Heart right ventricle (tissue), 16 donors: ENCODE measurements at regions not wholly inside any gene's neighbourhood (a gene's known extent, or its start where the extent isn't known, plus 50 kb on each side); places are given as distances from the start of the nearest gene placed in this dataset.

Experiments
- ATAC-seq, 8 donors: fragments of 200-7000 bp; cut with Tn5 transposase; one replicate each; pipeline ENCODE4 v1.9.1; 2020; ENCODE audit warnings: mild to moderate bottlenecking in 8 of 8, moderate library complexity in 8 of 8, moderate number of reproducible peaks in 1 of 8
- DNase-seq, 2 donors: peaks; one replicate each; pipeline ENCODE4 v3.0.0-alpha.2; 2020
- H3K27ac ChIP-seq, 10 donors: fragments of 200-600 bp; sonication (generic) in 2 of 10; one replicate each; pipeline versions ENCODE4 v1.5.0 to v1.8.0; 2020 to 2022; ENCODE audit warnings: mild to moderate bottlenecking in 3 of 10
- H3K27me3 ChIP-seq, 7 donors: fragments of 200-600 bp; one replicate each; pipeline ENCODE4 v1.8.0; 2021 to 2022; ENCODE audit warnings: mild to moderate bottlenecking in 2 of 7
- H3K36me3 ChIP-seq, 9 donors: fragments of 200-600 bp; sonication (generic) in 1 of 9; one replicate each; pipeline versions ENCODE4 v1.5.0 to v1.8.0; 2020 to 2022; ENCODE audit warnings: mild to moderate bottlenecking in 2 of 9
- H3K4me1 ChIP-seq, 9 donors: fragments of 200-600 bp; sonication (generic) in 1 of 9; one replicate each; pipeline versions ENCODE4 v1.5.0 to v1.8.0; 2020 to 2022; ENCODE audit warnings: mild to moderate bottlenecking in 4 of 9
- H3K4me3 ChIP-seq, 10 donors: fragments of 200-600 bp; sonication (generic) in 2 of 10; one replicate each; pipeline versions ENCODE4 v1.5.0 to v1.8.0; 2020 to 2022; ENCODE audit warnings: mild to moderate bottlenecking in 7 of 10, moderate library complexity in 2 of 10
- H3K9me3 ChIP-seq, 11 donors: fragments of 200-600 bp in 10 of 11; sonication (generic) in 2 of 11; one replicate each; pipeline versions ENCODE4 v1.5.0 to v1.8.0; 2013 to 2022; ENCODE audit warnings: mild to moderate bottlenecking in 2 of 11, control low read depth in 1 of 11, moderate library complexity in 1 of 11
- CTCF ChIP-seq, 9 donors: fragments of 200-600 bp; sonication (generic) in 2 of 9; IDR thresholded peaks; one replicate each; pipeline versions ENCODE4 v1.5.0 to v1.8.0; 2021 to 2022; ENCODE audit warnings: antibody characterized with exemption in 9 of 9, mild to moderate bottlenecking in 5 of 9, moderate library complexity in 1 of 9
- WGBS, 2 donors: extraction: QIAGEN DNeasy Blood & Tissue Kit; methylation state at CpG; one replicate each; pipeline ENCODE4 v1.1.7; 2013; ENCODE audit warnings: inconsistent platforms in 1 of 2; 5-methylcytosine and 5-hydroxymethylcytosine counted together
- intact Hi-C, 10 donors: fragments of 100-400 bp; cut with DNase I; formaldehyde crosslinking; loops; one replicate each; pipeline versions ENCODE4 v1.11.1 to v1.14.2; 2022
- donor health status: Arrhythmogenic right ventricular cardiomyopathy.
- donor health status: ischemic (EF 13 %, LVEDD 7.1; RV severe dilation, severe dysfunction).
- donor health status: healthy with polysubstance abuse.
- donor health status: DM: no; HTN: yes; CAD: no.
- donor health status: DM: no; HTN: no; CAD: no.
- donor health status: ischemic (EF 25% LVEDD 6.9; RV normal size, moderate dysfunction).
- donor health status: ischemic (EF 25% LVEDD 5.7; RV mildly dilated, moderate dysfunction).
- donor health status: healthy.
- donor health status: DM: yes; HTN: yes; CAD: no.
- donor health status: Ischemic cardiomyopathy.
- donor health status: ischemic (EF 35%, LVEDD 5.7; RV mildly dilated, moderate dysfunction).
- donor health status: nonischemic (EF 11% LVEDD 7.7; RV severe dilation, severe dysfunction).
- donor health status: DM: yes; HTN: yes; CAD: no.
- donor health status: PGD.
- donor health status: ischemic (EF 29% LVEDD 5.4; RV normal size, mild dysfunction).
- donor health status: nonischemic (EF 23%, LVEDD 6.1; RV moderate dilation, normal function).

- no peaks in the 10 kb centered on the region for H3K36me3 ChIP-seq
- intact Hi-C loops = no loop called here
- no peak overlapping the region for H3K27ac ChIP-seq
- no peaks in the 10 kb centered on the region for H3K27me3 ChIP-seq
- ATAC-seq (no peak), DNase-seq (no peak)
- peaks cover 0 to 12% (median 3%) of the 10 kb centered on the region in 9 donors for H3K4me1 ChIP-seq
- WGBS, 2 donors = 33% methylated on average over 4 of the region's 4 CpGs
- no peak overlapping the region for H3K4me3 ChIP-seq
- no peak for TF ChIP-seq CTCF (IDR thresholded peaks at IDR 0.05)
- peaks cover 0 to 12% (median 0%) of the 10 kb centered on the region in 11 donors for H3K9me3 ChIP-seq
These were observed 477.6 kb downstream of the ZNF385D start for GRCh38 chr3:21273259-21274025.

GRCh38 chr3:21271606-21272016 lies 479.4 kb downstream of the ZNF385D start:
- Histone ChIP-seq H3K4me3 (no peak overlapping the region), H3K36me3 (no peaks in the 10 kb centered on the region), H3K27me3 (no peaks in the 10 kb centered on the region), H3K27ac (no peak overlapping the region), H3K4me1 (peaks cover 0 to 12% (median 3%) of the 10 kb centered on the region in 9 donors), H3K9me3 (peaks cover 0 to 12% (median 0%) of the 10 kb centered on the region in 11 donors)
- intact Hi-C loops = no loop called here
- WGBS, 2 donors = 96 to 97% methylated on average over 19 of the region's 19 CpGs
- DNase-seq (no peak), ATAC-seq (no peak)
- TF ChIP-seq CTCF (IDR thresholded peaks at IDR 0.05) = no peak

- peaks cover 0 to 12% (median 0%) of the 10 kb centered on the region in 11 donors for H3K9me3 ChIP-seq
- no peak for DNase-seq
- H3K4me3 ChIP-seq = no peak overlapping the region
- H3K4me1 ChIP-seq = peaks cover 0 to 12% (median 3%) of the 10 kb centered on the region in 9 donors
- no peaks in the 10 kb centered on the region for H3K27me3 ChIP-seq
- no peak overlapping the region for H3K27ac ChIP-seq
- intact Hi-C loops = no loop called here
- no peak for ATAC-seq
- no peaks in the 10 kb centered on the region for H3K36me3 ChIP-seq
- no peak for TF ChIP-seq CTCF (IDR thresholded peaks at IDR 0.05)
These were observed 481.1 kb downstream of the ZNF385D start for GRCh38 chr3:21269882-21270281.

GRCh38 chr3:21260507-21260906 lies 490.5 kb downstream of the ZNF385D start:
- no peak for ATAC-seq
- TF ChIP-seq CTCF (IDR thresholded peaks at IDR 0.05) = no peak
- Histone ChIP-seq H3K4me1 (peaks cover 0 to 15% (median 7%) of the 10 kb centered on the region in 9 donors), H3K4me3 (no peak overlapping the region), H3K9me3 (peaks cover 0 to 2% (median 0%) of the 10 kb centered on the region in 11 donors), H3K27me3 (no peaks in the 10 kb centered on the region), H3K36me3 (no peaks in the 10 kb centered on the region), H3K27ac (no peak overlapping the region)
- intact Hi-C loops = no loop called here
- no peak for DNase-seq
- 72 to 77% methylated on average over 5 of the region's 5 CpGs for WGBS, 2 donors
